GM10248 (cell line): ENCODE measurements at regions not wholly inside any gene's neighbourhood (a gene's known extent, or its start where the extent isn't known, plus 50 kb on each side); places are given as distances from the start of the nearest gene placed in this dataset.
"Not testable (repeated sequence)": the region's sequence is repeated elsewhere in the genome, so short reads cannot be mapped to it uniquely, and the experiment has no call there.

ENCODE experiments used
- CTCF ChIA-PET: fragments of 300-600 bp; sonication (Branson Sonifier 250); formaldehyde crosslinking; extraction: SDS; loops from one replicate; lab custom pipeline; 2021; ENCODE audit warnings: antibody characterized with exemption; lab: Yijun Ruan, JAX
- POLR2A ChIA-PET: fragments of 350-650 bp; sonication (Branson Sonifier 250); formaldehyde crosslinking; extraction: SDS; loops from one replicate; lab custom pipeline; 2020; ENCODE audit warnings: antibody characterized with exemption; lab: Yijun Ruan, JAX
- DNase-seq: peaks from one replicate; pipeline ENCODE4 v3.0.0; 2012; ENCODE audit errors: extremely low spot score
- CTCF ChIP-seq: IDR thresholded peaks from 2 replicates; pipeline ENCODE4 v1.5.1; 2012; ENCODE audit warnings: mild to moderate bottlenecking, low read depth; ENCODE audit errors: extremely low read depth, missing control alignments, control extremely low read depth

DNA sequence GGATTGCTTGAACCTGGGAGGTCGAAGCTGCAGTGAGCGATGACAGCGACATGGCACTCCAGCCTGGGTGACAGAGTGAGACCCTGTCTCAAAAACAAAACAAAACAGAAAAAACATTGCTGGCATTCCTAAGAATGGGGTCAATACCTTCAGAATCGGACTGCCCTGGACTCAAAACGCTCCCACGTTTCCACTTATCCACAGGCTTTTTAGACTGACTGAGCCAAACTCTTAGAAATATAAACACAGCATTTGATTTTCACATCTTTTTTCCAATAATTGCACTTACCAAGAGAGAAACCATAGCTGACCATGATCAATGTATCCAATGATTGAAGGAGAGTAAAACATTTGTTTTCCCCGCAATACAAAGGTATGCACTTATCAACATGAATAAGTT, 59.5 kb upstream of the CUX1 start:
- POLR2A ChIA-PET: no interaction called here

GRCh38 chr7:101758519-101758918, 58.9 kb upstream of the CUX1 start:
- DNase-seq, POLR2A ChIA-PET: not testable (repeated sequence)
- CTCF ChIA-PET: interaction anchor here (1.8 kb wide), 1 partner anchor 15 kb away, joined by 7 read pairs; no protein-coding TSS in a partner anchor

More for the DNA sequence above, 59.5 kb upstream of the CUX1 start:
- DNase-seq: no peak
- CTCF ChIA-PET: no interaction called here
- no peak for TF ChIP-seq CTCF

DNA sequence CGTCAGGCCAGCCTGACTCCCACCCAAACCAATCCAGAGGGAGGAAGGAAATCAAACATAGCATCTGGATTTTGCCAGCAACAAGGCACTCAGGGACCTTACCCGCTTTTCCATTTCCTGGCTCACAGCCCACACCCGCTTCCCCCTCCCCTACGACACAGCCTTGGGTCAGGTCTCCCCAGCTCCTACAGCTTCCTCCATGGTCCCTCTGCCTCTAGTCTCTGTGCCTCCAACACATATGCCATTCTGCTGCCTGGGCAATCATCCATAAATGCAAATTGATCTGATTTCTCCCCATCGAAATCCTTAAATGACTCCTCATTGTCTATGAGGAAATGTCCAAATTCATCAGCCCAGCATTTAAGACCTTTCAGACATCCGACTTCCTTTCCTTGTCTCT, 53.2 kb upstream of the CUX1 start:
- DNase-seq: no peak
- TF ChIP-seq CTCF: no peak
- POLR2A ChIA-PET: no interaction called here
- CTCF ChIA-PET: no interaction called here

GRCh38 chr7:101767544-101767943, 49.9 kb upstream of the CUX1 start:
- CTCF ChIA-PET: interaction anchor here (1.7 kb wide), 1 partner anchor 10 kb away, joined by 6 read pairs; no protein-coding TSS in a partner anchor
- POLR2A ChIA-PET: interaction anchor here (0.6 kb wide), 1 partner anchor 20 kb away, joined by 3 read pairs; no protein-coding TSS in a partner anchor
- no peak for TF ChIP-seq CTCF
- DNase-seq: no peak
